Adrenal gland (tissue), 9 donors: ENCODE measurements at regions not wholly inside any gene's neighbourhood (a gene's known extent, or its start where the extent isn't known, plus 50 kb on each side); places are given as distances from the start of the nearest gene placed in this dataset.

Source experiments
- DNase-seq, 7 donors: peaks; one replicate each; pipeline ENCODE4 v3.0.0-alpha.2; 2019 to 2020
- H3K27ac ChIP-seq, 5 donors: fragments of 200-600 bp; sonication (generic) in 4 of 5; 1 replicate in 3 of 5; 2 replicates in 2 of 5; pipeline versions ENCODE4 v1.5.1 to v1.8.0; 2016 to 2020; ENCODE audit warnings: mild to moderate bottlenecking in 1 of 5
- H3K27me3 ChIP-seq: fragments of 200-600 bp; 2 replicates; pipeline ENCODE4 v1.8.0; 2021
- H3K36me3 ChIP-seq, 2 donors: fragments of 200-600 bp; replicated peaks in 1 of 2; 1 replicate in 1 of 2; 2 replicates in 1 of 2; pipeline versions ENCODE4 v1.5.1 to v1.8.0; 2018 to 2022
- H3K4me1 ChIP-seq, 2 donors: fragments of 200-600 bp; replicated peaks in 1 of 2; 1 replicate in 1 of 2; 2 replicates in 1 of 2; pipeline versions ENCODE4 v1.5.1 to v1.8.0; 2018 to 2021
- H3K4me3 ChIP-seq, 4 donors: fragments of 200-600 bp; sonication (generic) in 3 of 4; one replicate each; pipeline ENCODE4 v1.5.1; 2016 to 2018
- H3K9me3 ChIP-seq, 3 donors: fragments of 200-600 bp; sonication (generic) in 1 of 3; replicated peaks in 1 of 3; 1 replicate in 2 of 3; 2 replicates in 1 of 3; pipeline versions ENCODE4 v1.5.1 to v1.8.0; 2016 to 2021
- POLR2A ChIP-seq, 2 donors: fragments of 450-650 bp; IDR thresholded peaks; one replicate each; pipeline ENCODE4 v1.6.1; 2017; ENCODE audit warnings: antibody characterized with exemption in 2 of 2, mild to moderate bottlenecking in 2 of 2, moderate library complexity in 1 of 2
- WGBS, 4 donors: extraction: QIAGEN DNeasy Blood & Tissue Kit in 2 of 4; methylation state at CpG; one replicate each; pipeline versions ENCODE4 v1.1.5 to v1.1.7; 2013 to 2017; 5-methylcytosine and 5-hydroxymethylcytosine counted together
- intact Hi-C, 2 donors: fragments of 100-400 bp; cut with DNase I; formaldehyde crosslinking; loops; one replicate each; pipeline versions ENCODE4 v1.14.1 to v1.15.0; 2022 to 2023
- TF ChIP-seq, protein P1 (sequence below), 6 experiments: fragments of 450-650 bp in 4 of 6; fragments of 200-600 bp in 2 of 6; sonication (generic) in 1 of 6; IDR thresholded peaks; 1 replicate in 5 of 6; 2 replicates in 1 of 6; pipeline versions ENCODE4 v1.5.1 to v1.8.0; 2016 to 2021; ENCODE audit warnings: antibody characterized with exemption in 6 of 6, mild to moderate bottlenecking in 2 of 6, moderate library complexity in 1 of 6
- donor health status: healthy with polysubstance abuse.
- donor health status: Bipolar disorder and iron deficiency.
- donor health status: DM: yes; HTN: yes; CAD: no.
- donor health status: DM: no; HTN: no; CAD: no.
- donor health status: DM: no; HTN: no; CAD: no.

DNA sequence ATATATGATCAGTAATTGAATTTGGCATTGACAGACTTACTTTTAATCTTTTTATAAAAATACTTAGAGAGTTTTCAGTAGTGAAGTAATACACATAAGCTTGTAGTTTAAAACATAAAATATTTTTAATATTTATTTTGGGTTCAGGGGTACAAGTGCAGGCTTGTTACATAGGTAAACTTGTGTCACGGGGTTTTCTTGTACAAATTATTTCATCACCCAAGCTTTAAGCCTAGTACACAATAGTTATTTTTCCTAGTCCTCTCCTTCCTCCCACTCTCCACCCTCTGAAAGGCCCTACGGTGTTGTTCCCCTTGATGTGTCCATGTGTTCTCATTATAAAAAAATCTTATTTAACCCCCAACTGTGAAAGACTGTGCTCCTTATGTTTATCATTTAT is 1397.8 kb upstream of the RAG2 start:
- H3K27me3 ChIP-seq: no peaks in the 10 kb centered on the region
- H3K36me3 ChIP-seq: no peaks in the 10 kb centered on the region
- H3K27ac ChIP-seq: no peak overlapping the region
- TF ChIP-seq, protein P1, sequence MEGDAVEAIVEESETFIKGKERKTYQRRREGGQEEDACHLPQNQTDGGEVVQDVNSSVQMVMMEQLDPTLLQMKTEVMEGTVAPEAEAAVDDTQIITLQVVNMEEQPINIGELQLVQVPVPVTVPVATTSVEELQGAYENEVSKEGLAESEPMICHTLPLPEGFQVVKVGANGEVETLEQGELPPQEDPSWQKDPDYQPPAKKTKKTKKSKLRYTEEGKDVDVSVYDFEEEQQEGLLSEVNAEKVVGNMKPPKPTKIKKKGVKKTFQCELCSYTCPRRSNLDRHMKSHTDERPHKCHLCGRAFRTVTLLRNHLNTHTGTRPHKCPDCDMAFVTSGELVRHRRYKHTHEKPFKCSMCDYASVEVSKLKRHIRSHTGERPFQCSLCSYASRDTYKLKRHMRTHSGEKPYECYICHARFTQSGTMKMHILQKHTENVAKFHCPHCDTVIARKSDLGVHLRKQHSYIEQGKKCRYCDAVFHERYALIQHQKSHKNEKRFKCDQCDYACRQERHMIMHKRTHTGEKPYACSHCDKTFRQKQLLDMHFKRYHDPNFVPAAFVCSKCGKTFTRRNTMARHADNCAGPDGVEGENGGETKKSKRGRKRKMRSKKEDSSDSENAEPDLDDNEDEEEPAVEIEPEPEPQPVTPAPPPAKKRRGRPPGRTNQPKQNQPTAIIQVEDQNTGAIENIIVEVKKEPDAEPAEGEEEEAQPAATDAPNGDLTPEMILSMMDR (IDR thresholded peaks at IDR 0.05): no peak
- no peak for TF ChIP-seq POLR2A (IDR thresholded peaks at IDR 0.05)
- H3K9me3 ChIP-seq: no peaks in the 10 kb centered on the region
- WGBS, 4 donors: 78 to 85% (median 81%) methylated on average over 2 of the region's 2 CpGs
- DNase-seq: no peak
- no peak overlapping the region for H3K4me3 ChIP-seq
- intact Hi-C loops: no loop called here
- no peaks in the 10 kb centered on the region for H3K4me1 ChIP-seq

- 40 to 57% (median 54%) methylated on average over 3 of the region's 3 CpGs for WGBS, 4 donors
- H3K27me3 ChIP-seq: no peaks in the 10 kb centered on the region
- H3K4me1 ChIP-seq: peaks cover 0 to 5% of the 10 kb centered on the region in 2 donors
- no peak overlapping the region for H3K27ac ChIP-seq
- no peaks in the 10 kb centered on the region for H3K9me3 ChIP-seq
- DNase-seq: no peak
- no peaks in the 10 kb centered on the region for H3K36me3 ChIP-seq
- no peak for TF ChIP-seq POLR2A (IDR thresholded peaks at IDR 0.05)
- TF ChIP-seq, protein P1 (IDR thresholded peaks at IDR 0.05): no peak
- no peak overlapping the region for H3K4me3 ChIP-seq
- intact Hi-C loops: no loop called here
These were observed 1390.0 kb upstream of the RAG2 start for GRCh38 chr11:37988031-37988430.

GRCh38 chr11:37984991-37985390 is 1387.0 kb upstream of the RAG2 start:
- Histone ChIP-seq H3K4me3 (no peak overlapping the region), H3K27me3 (no peaks in the 10 kb centered on the region), H3K27ac (no peak overlapping the region), H3K4me1 (peaks cover 0 to 5% of the 10 kb centered on the region in 2 donors), H3K36me3 (no peaks in the 10 kb centered on the region), H3K9me3 (no peaks in the 10 kb centered on the region)
- DNase-seq: no peak
- WGBS, 4 donors: 68 to 75% (median 73%) methylated on average over 1 of the region's 1 CpG
- intact Hi-C loops: no loop called here
- TF ChIP-seq, protein P1 (IDR thresholded peaks at IDR 0.05): no peak
- TF ChIP-seq POLR2A (IDR thresholded peaks at IDR 0.05): no peak

DNA sequence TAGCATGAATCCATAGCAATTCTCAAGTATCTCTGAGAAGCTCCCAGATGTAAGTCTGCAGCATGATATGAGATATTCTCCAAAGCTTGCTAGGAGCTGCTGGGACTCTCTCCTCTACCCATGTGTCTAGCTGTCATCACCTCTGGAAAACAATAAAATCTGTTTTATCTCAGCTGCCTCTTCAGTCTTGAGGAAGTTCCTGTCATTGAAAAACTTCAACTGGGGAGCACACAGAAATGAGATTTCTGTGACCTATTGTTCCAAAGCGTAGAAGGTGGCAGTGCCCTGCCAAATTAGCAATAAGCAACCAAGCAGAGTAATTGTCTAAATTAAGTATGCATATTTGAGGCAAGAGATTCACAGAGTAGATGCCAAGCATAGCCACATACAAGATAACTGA is 1380.6 kb upstream of the RAG2 start:
- DNase-seq: no peak
- Histone ChIP-seq H3K4me1 (no peaks in the 10 kb centered on the region), H3K9me3 (no peaks in the 10 kb centered on the region), H3K4me3 (no peak overlapping the region), H3K27ac (no peak overlapping the region), H3K36me3 (no peaks in the 10 kb centered on the region), H3K27me3 (no peaks in the 10 kb centered on the region)
- intact Hi-C loops: no loop called here
- 48 to 68% (median 56%) methylated on average over 1 of the region's 1 CpG for WGBS, 4 donors
- no peak for TF ChIP-seq POLR2A (IDR thresholded peaks at IDR 0.05)
- TF ChIP-seq, protein P1 (IDR thresholded peaks at IDR 0.05): no peak
